Fibroblast of upper back skin (primary cell): ENCODE measurements at regions not wholly inside any gene's neighbourhood (a gene's known extent, or its start where the extent isn't known, plus 50 kb on each side); places are given as distances from the start of the nearest gene placed in this dataset.

Experiments
- DNase-seq: peaks from one replicate; pipeline ENCODE4 v3.0.0-alpha.2; 2013

- DNase-seq = no peak
Observed at GRCh38 chr4:135316266-135316779, 1114.7 kb upstream of the PABPC4L start.

- no peak for DNase-seq
Observed at GRCh38 chr4:135290136-135290535, 1088.5 kb upstream of the PABPC4L start.

GRCh38 chr4:135283934-135284333, 1082.3 kb upstream of the PABPC4L start:
- DNase-seq = no peak

GRCh38 chr4:135282676-135283075, 1081.1 kb upstream of the PABPC4L start:
- DNase-seq = peak; percentile 25

GRCh38 chr4:135281230-135281629, 1079.6 kb upstream of the PABPC4L start:
- peak; percentile 41 for DNase-seq

- no peak for DNase-seq
Observed at GRCh38 chr4:135277980-135278315, 1076.4 kb upstream of the PABPC4L start.

GRCh38 chr4:135277068-135277979, 1075.7 kb upstream of the PABPC4L start:
- DNase-seq = peak; percentile 87

GRCh38 chr4:135274416-135274815, 1072.8 kb upstream of the PABPC4L start:
- no peak for DNase-seq

- no peak for DNase-seq
Observed at GRCh38 chr4:135269125-135269890, 1067.7 kb upstream of the PABPC4L start.

GRCh38 chr4:135268369-135268768, 1066.8 kb upstream of the PABPC4L start:
- DNase-seq = peak; percentile 53

- peak; percentile 57 for DNase-seq
Observed at GRCh38 chr4:135267148-135267865, 1065.7 kb upstream of the PABPC4L start.

GRCh38 chr4:135256111-135256510, 1054.5 kb upstream of the PABPC4L start:
- peak; percentile 79 for DNase-seq

- DNase-seq = no peak
Observed at GRCh38 chr4:135250040-135250439, 1048.5 kb upstream of the PABPC4L start.

GRCh38 chr4:135249024-135249423, 1047.4 kb upstream of the PABPC4L start:
- DNase-seq = no peak

GRCh38 chr4:135244696-135245095, 1043.1 kb upstream of the PABPC4L start:
- peak; percentile 81 for DNase-seq

GRCh38 chr4:135244056-135244455, 1042.5 kb upstream of the PABPC4L start:
- peak; percentile 88 for DNase-seq

GRCh38 chr4:135240796-135241195, 1039.2 kb upstream of the PABPC4L start:
- peak; percentile 41 for DNase-seq

- DNase-seq = no peak
Observed at GRCh38 chr4:135239964-135240363, 1038.4 kb upstream of the PABPC4L start.

GRCh38 chr4:135238940-135239339, 1037.4 kb upstream of the PABPC4L start:
- peak; percentile 34 for DNase-seq

GRCh38 chr4:135236048-135236447, 1034.5 kb upstream of the PABPC4L start:
- no peak for DNase-seq

GRCh38 chr4:135227842-135228241, 1026.3 kb upstream of the PABPC4L start:
- DNase-seq = no peak

- DNase-seq = no peak
Observed at GRCh38 chr4:135225551-135225950, 1024.0 kb upstream of the PABPC4L start.

GRCh38 chr4:135210341-135210740, 1008.8 kb upstream of the PABPC4L start:
- no peak for DNase-seq
